CD4-positive, CD25-positive, alpha-beta regulatory T cell (primary cell): ENCODE measurements at regions not wholly inside any gene's neighbourhood (a gene's known extent, or its start where the extent isn't known, plus 50 kb on each side); places are given as distances from the start of the nearest gene placed in this dataset.

Experiments
- ATAC-seq, 2 donors: fragments of 150-1000 bp; cut with Tn5 transposase; one replicate each; pipeline ENCODE4 v1.10.0; 2021; ENCODE audit warnings: low read depth in 2 of 2, moderate number of reproducible peaks in 2 of 2, moderate library complexity in 1 of 2
- DNase-seq, 3 donors: peaks; one replicate each; pipeline versions ENCODE4 v3.0.0 to v3.0.0-alpha.2; 2012 to 2022; ENCODE audit warnings: mixed read lengths in 1 of 3
- H3K27ac ChIP-seq: one replicate; pipeline ENCODE4 v1.7.0; 2013; ENCODE audit warnings: mild to moderate bottlenecking, low read length; ENCODE audit not compliant: insufficient read depth, poor library complexity, severe bottlenecking
- H3K27me3 ChIP-seq: one replicate; pipeline ENCODE4 v1.7.0; 2013; ENCODE audit warnings: low read length; ENCODE audit not compliant: control insufficient read depth, insufficient read depth
- H3K36me3 ChIP-seq: one replicate; pipeline ENCODE4 v1.7.0; 2013; ENCODE audit warnings: mild to moderate bottlenecking, low read length, moderate library complexity; ENCODE audit not compliant: control insufficient read depth, insufficient read depth
- H3K4me1 ChIP-seq: 2 replicates; pipeline ENCODE4 v1.7.0; 2013; ENCODE audit warnings: mild to moderate bottlenecking, low read length; ENCODE audit not compliant: insufficient read depth, control insufficient read depth, poor library complexity, severe bottlenecking
- H3K4me3 ChIP-seq: one replicate; pipeline ENCODE4 v1.7.0; 2013; ENCODE audit warnings: low read depth, mild to moderate bottlenecking, low read length, moderate library complexity
- H3K9me3 ChIP-seq, 2 experiments: 1 replicate in 1 of 2; 2 replicates in 1 of 2; pipeline ENCODE4 v1.7.0; 2013; ENCODE audit warnings: low read length in 2 of 2, mild to moderate bottlenecking in 1 of 2, moderate library complexity in 1 of 2; ENCODE audit not compliant: control insufficient read depth in 2 of 2
- H3K27ac Mint-ChIP-seq, 3 donors: one replicate each; pipeline ENCODE4 v1.8.0; 2020 to 2022; ENCODE audit warnings: mild to moderate bottlenecking in 3 of 3, mixed read lengths in 3 of 3, moderate library complexity in 2 of 3
- H3K27me3 Mint-ChIP-seq: one replicate; pipeline ENCODE4 v1.8.0; 2022; ENCODE audit warnings: mild to moderate bottlenecking, mixed read lengths
- H3K36me3 Mint-ChIP-seq: one replicate; pipeline ENCODE4 v1.8.0; 2020; ENCODE audit warnings: mixed read lengths
- H3K4me1 Mint-ChIP-seq, 4 donors: one replicate each; pipeline ENCODE4 v1.8.0; 2020 to 2022; ENCODE audit warnings: mixed read lengths in 4 of 4, mild to moderate bottlenecking in 1 of 4
- H3K4me3 Mint-ChIP-seq, 4 donors: one replicate each; pipeline ENCODE4 v1.8.0; 2020 to 2022; ENCODE audit warnings: mild to moderate bottlenecking in 4 of 4, mixed read lengths in 4 of 4, moderate library complexity in 3 of 4
- H3K9me3 Mint-ChIP-seq, 7 donors: one replicate each; pipeline ENCODE4 v1.8.0; 2020 to 2022; ENCODE audit warnings: mixed read lengths in 7 of 7, mild to moderate bottlenecking in 3 of 7, moderate library complexity in 2 of 7

DNA sequence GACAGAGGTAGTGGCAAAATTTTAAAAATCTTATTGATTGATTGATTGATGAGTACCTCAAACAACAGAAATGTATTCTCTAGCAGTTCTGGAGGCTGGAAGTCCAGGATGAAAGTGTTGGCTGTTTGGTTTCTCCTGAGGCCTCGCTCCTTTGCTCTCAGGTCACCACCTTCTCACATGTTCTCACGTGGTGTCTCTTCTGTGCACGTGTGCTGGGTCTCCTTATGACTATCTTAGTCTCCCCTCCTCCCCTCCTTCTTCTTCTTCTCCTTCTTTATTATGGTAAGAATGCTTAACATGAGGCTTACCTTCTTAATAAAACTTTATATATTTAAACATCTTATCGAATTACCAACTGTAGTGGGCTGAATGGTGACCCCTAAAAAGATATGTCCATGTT is 446.0 kb upstream of the SPHKAP start:
- no peaks in the 10 kb centered on the region for H3K4me1 Mint-ChIP-seq

GRCh38 chr2:228625481-228625880 is 444.0 kb upstream of the SPHKAP start:
- H3K27ac Mint-ChIP-seq = no peak overlapping the region
- H3K27me3 Mint-ChIP-seq = no peaks in the 10 kb centered on the region
- no peaks in the 10 kb centered on the region for H3K36me3 Mint-ChIP-seq

More for the DNA sequence above, 446.0 kb upstream of the SPHKAP start:
- no peaks in the 10 kb centered on the region for H3K27me3 Mint-ChIP-seq
- Histone ChIP-seq H3K4me1 (no peaks in the 10 kb centered on the region), H3K4me3 (no peak overlapping the region), H3K27ac (no peak overlapping the region), H3K36me3 (no peaks in the 10 kb centered on the region), H3K27me3 (no peaks in the 10 kb centered on the region), H3K9me3 (no peaks in the 10 kb centered on the region)
- no peaks in the 10 kb centered on the region for H3K36me3 Mint-ChIP-seq
- DNase-seq = no peak
- H3K4me3 Mint-ChIP-seq = no peak overlapping the region
- ATAC-seq = no peak
- H3K27ac Mint-ChIP-seq = no peak overlapping the region
- peaks cover 0 to 10% (median 5%) of the 10 kb centered on the region in 7 donors for H3K9me3 Mint-ChIP-seq

GRCh38 chr2:228624733-228625132 is 443.2 kb upstream of the SPHKAP start:
- Mint-ChIP-seq H3K27me3 (no peaks in the 10 kb centered on the region), H3K27ac (no peak overlapping the region), H3K4me3 (no peak overlapping the region), H3K9me3 (peaks cover 0 to 10% (median 5%) of the 10 kb centered on the region in 7 donors), H3K36me3 (no peaks in the 10 kb centered on the region), H3K4me1 (no peaks in the 10 kb centered on the region)
- DNase-seq = no peak
- Histone ChIP-seq H3K4me1 (no peaks in the 10 kb centered on the region), H3K36me3 (no peaks in the 10 kb centered on the region), H3K27me3 (no peaks in the 10 kb centered on the region), H3K27ac (no peak overlapping the region), H3K9me3 (no peaks in the 10 kb centered on the region), H3K4me3 (no peak overlapping the region)
- ATAC-seq = no peak

More at GRCh38 chr2:228625481-228625880, 444.0 kb upstream of the SPHKAP start:
- DNase-seq (no peak), ATAC-seq (no peak)
- Histone ChIP-seq H3K27me3 (no peaks in the 10 kb centered on the region), H3K9me3 (no peaks in the 10 kb centered on the region), H3K4me3 (no peak overlapping the region), H3K36me3 (no peaks in the 10 kb centered on the region), H3K4me1 (no peaks in the 10 kb centered on the region), H3K27ac (no peak overlapping the region)
- Mint-ChIP-seq H3K9me3 (peaks cover 0 to 10% (median 5%) of the 10 kb centered on the region in 7 donors), H3K4me1 (no peaks in the 10 kb centered on the region), H3K4me3 (no peak overlapping the region)

DNA sequence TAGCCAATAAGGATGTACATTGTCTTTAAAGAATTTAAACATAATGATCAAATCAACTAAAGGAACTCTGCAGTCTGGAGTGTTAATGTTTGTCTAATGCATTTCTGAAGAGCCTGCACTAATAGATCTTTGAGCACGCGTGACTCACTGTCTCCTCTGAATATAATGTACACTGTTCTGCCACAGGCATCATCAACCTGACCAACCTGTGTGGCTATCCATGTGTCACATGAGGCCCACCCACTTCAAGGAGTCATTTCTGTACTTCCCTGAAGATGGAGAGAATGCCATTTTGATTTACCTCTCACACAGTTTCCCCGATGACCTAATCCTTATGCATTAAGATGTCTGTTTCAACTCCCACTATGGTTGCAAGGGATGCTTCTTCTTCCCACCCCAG is 434.0 kb upstream of the SPHKAP start:
- H3K27ac Mint-ChIP-seq = no peak overlapping the region

DNA sequence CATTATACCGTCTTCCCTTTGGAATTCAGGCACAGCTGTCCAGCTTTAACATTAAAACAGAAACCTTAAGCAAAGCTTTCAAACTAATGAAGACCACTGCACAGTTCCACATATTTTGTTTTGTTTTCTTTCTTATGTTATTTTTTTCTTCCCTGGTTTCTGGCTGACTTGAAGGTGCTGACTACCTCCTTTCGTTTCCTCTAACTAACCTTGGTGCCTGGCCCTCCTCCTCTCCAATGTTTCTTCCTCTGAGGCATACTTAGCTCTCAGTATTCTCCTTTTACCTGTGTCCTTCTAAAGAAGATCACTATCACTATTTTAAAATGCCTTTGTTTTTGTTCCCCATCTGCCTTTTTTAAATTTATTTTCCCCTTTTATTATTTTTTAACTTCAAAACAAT is 433.3 kb upstream of the SPHKAP start:
- no peak overlapping the region for H3K4me3 Mint-ChIP-seq

More for the DNA sequence above, 434.0 kb upstream of the SPHKAP start:
- peaks cover 4% of the 10 kb centered on the region for H3K36me3 Mint-ChIP-seq
- H3K9me3 ChIP-seq = no peaks in the 10 kb centered on the region
- H3K4me1 ChIP-seq = no peaks in the 10 kb centered on the region
- H3K9me3 Mint-ChIP-seq = peaks cover 2 to 11% (median 6%) of the 10 kb centered on the region in 7 donors
- H3K27me3 ChIP-seq = no peaks in the 10 kb centered on the region
- H3K27ac ChIP-seq = no peak overlapping the region
- no peaks in the 10 kb centered on the region for H3K27me3 Mint-ChIP-seq
- DNase-seq = no peak
- H3K4me3 ChIP-seq = no peak overlapping the region
- no peaks in the 10 kb centered on the region for H3K36me3 ChIP-seq
- H3K4me1 Mint-ChIP-seq = no peaks in the 10 kb centered on the region
- no peak overlapping the region for H3K4me3 Mint-ChIP-seq
- ATAC-seq = no peak

GRCh38 chr2:228613133-228613850 is 431.8 kb upstream of the SPHKAP start:
- Histone ChIP-seq H3K27ac (no peak overlapping the region), H3K36me3 (no peaks in the 10 kb centered on the region), H3K9me3 (no peaks in the 10 kb centered on the region), H3K4me3 (no peak overlapping the region), H3K4me1 (no peaks in the 10 kb centered on the region), H3K27me3 (no peaks in the 10 kb centered on the region)
- no peak for ATAC-seq
- peaks cover 1 to 12% (median 6%) of the 10 kb centered on the region in 7 donors for H3K9me3 Mint-ChIP-seq
- no peak overlapping the region for H3K4me3 Mint-ChIP-seq
- no peaks in the 10 kb centered on the region for H3K4me1 Mint-ChIP-seq
- no peak for DNase-seq
- H3K36me3 Mint-ChIP-seq = peaks cover 4% of the 10 kb centered on the region
- no peaks in the 10 kb centered on the region for H3K27me3 Mint-ChIP-seq
- H3K27ac Mint-ChIP-seq = no peak overlapping the region

More for the DNA sequence above, 433.3 kb upstream of the SPHKAP start:
- no peak overlapping the region for H3K4me3 ChIP-seq
- no peaks in the 10 kb centered on the region for H3K27me3 ChIP-seq
- DNase-seq (no peak), ATAC-seq (no peak)
- H3K4me1 ChIP-seq = no peaks in the 10 kb centered on the region
- H3K9me3 ChIP-seq = no peaks in the 10 kb centered on the region
- H3K36me3 Mint-ChIP-seq = peaks cover 4% of the 10 kb centered on the region
- no peak overlapping the region for H3K27ac ChIP-seq
- no peaks in the 10 kb centered on the region for H3K36me3 ChIP-seq
- H3K9me3 Mint-ChIP-seq = peaks cover 2 to 11% (median 6%) of the 10 kb centered on the region in 7 donors
- H3K27me3 Mint-ChIP-seq = no peaks in the 10 kb centered on the region
- H3K4me1 Mint-ChIP-seq = no peaks in the 10 kb centered on the region
- no peak overlapping the region for H3K27ac Mint-ChIP-seq

GRCh38 chr2:228611171-228611570 is 429.7 kb upstream of the SPHKAP start:
- no peak for DNase-seq
- Histone ChIP-seq H3K4me3 (no peak overlapping the region), H3K27ac (no peak overlapping the region), H3K27me3 (no peaks in the 10 kb centered on the region), H3K9me3 (no peaks in the 10 kb centered on the region), H3K36me3 (no peaks in the 10 kb centered on the region), H3K4me1 (no peaks in the 10 kb centered on the region)
- no peak overlapping the region for H3K4me3 Mint-ChIP-seq
- H3K4me1 Mint-ChIP-seq = no peaks in the 10 kb centered on the region
- H3K9me3 Mint-ChIP-seq = peaks cover 1 to 12% (median 6%) of the 10 kb centered on the region in 7 donors
- H3K27me3 Mint-ChIP-seq = no peaks in the 10 kb centered on the region
- peaks cover 4% of the 10 kb centered on the region for H3K36me3 Mint-ChIP-seq
- no peak for ATAC-seq
- H3K27ac Mint-ChIP-seq = no peak overlapping the region

GRCh38 chr2:228602288-228602687 is 420.8 kb upstream of the SPHKAP start:
- Mint-ChIP-seq H3K4me3 (no peak overlapping the region), H3K4me1 (peaks cover 0 to 5% (median 0%) of the 10 kb centered on the region in 4 donors), H3K9me3 (peaks cover 0 to 8% (median 2%) of the 10 kb centered on the region in 7 donors), H3K36me3 (no peaks in the 10 kb centered on the region), H3K27me3 (no peaks in the 10 kb centered on the region), H3K27ac (no peak overlapping the region)
- no peaks in the 10 kb centered on the region for H3K9me3 ChIP-seq
- H3K27ac ChIP-seq = no peak overlapping the region
- ATAC-seq (no peak), DNase-seq (no peak)
- no peaks in the 10 kb centered on the region for H3K4me1 ChIP-seq
- H3K27me3 ChIP-seq = no peaks in the 10 kb centered on the region
- H3K4me3 ChIP-seq = no peak overlapping the region
- H3K36me3 ChIP-seq = no peaks in the 10 kb centered on the region
